OCI-LY3 (cell line): ENCODE measurements at regions not wholly inside any gene's neighbourhood (a gene's known extent, or its start where the extent isn't known, plus 50 kb on each side); places are given as distances from the start of the nearest gene placed in this dataset.

Experiments
- EZH2phosphoT487 ChIP-seq: fragments of 200-600 bp; shearing (Covaris generic); IDR thresholded peaks from 2 replicates; pipeline ENCODE4 v1.6.1; 2018; ENCODE audit warnings: antibody characterized with exemption, mixed run types, low read depth
- TF ChIP-seq, protein P1 (sequence below): fragments of 200-600, 300-600 bp; sonication (generic); IDR thresholded peaks from 2 replicates; pipeline ENCODE4 v1.5.1; 2014; ENCODE audit warnings: antibody characterized with exemption, low read length, low read depth

DNA sequence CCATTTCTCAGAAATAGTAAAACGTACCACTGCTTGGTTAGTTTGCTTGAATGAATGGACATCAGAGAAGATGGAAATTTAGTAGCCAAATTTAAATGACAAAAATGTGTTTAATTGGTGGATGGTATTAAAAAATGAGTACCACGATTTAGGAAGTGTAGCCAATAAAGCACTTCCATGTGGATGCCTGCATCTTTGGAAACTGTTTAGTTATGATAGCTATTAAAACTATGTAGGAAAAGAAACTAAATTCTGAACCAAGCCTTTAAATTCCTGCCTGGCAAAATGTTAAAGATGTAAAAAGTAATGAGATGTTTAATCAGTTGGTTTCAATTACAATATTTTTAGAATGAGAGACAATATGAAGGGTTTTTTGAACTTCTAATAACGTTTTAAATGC is 94.8 kb downstream of the NUDT12 start:
- no peak for TF ChIP-seq EZH2phosphoT487
- TF ChIP-seq, protein P1, sequence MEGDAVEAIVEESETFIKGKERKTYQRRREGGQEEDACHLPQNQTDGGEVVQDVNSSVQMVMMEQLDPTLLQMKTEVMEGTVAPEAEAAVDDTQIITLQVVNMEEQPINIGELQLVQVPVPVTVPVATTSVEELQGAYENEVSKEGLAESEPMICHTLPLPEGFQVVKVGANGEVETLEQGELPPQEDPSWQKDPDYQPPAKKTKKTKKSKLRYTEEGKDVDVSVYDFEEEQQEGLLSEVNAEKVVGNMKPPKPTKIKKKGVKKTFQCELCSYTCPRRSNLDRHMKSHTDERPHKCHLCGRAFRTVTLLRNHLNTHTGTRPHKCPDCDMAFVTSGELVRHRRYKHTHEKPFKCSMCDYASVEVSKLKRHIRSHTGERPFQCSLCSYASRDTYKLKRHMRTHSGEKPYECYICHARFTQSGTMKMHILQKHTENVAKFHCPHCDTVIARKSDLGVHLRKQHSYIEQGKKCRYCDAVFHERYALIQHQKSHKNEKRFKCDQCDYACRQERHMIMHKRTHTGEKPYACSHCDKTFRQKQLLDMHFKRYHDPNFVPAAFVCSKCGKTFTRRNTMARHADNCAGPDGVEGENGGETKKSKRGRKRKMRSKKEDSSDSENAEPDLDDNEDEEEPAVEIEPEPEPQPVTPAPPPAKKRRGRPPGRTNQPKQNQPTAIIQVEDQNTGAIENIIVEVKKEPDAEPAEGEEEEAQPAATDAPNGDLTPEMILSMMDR = no peak
